HG02870 (cell line): ENCODE measurements at regions not wholly inside any gene's neighbourhood (a gene's known extent, or its start where the extent isn't known, plus 50 kb on each side); places are given as distances from the start of the nearest gene placed in this dataset.
"Not testable (repeated sequence)": the region's sequence is repeated elsewhere in the genome, so short reads cannot be mapped to it uniquely, and the experiment has no call there.

Experiments
- ATAC-seq: cut with Tn5 transposase; IDR thresholded peaks from one replicate; pipeline ENCODE4 v1.9.1; 2021; ENCODE audit warnings: mild to moderate bottlenecking, moderate library complexity; ENCODE audit not compliant: unreplicated experiment

GRCh38 chr12:87596134-87596533 is 433.1 kb downstream of the C12orf50 start:
- ATAC-seq = no peak

- no peak for ATAC-seq
These were observed 443.2 kb downstream of the C12orf50 start for GRCh38 chr12:87585882-87586557.

- not testable (repeated sequence) for ATAC-seq
These were observed 450.1 kb downstream of the C12orf50 start for GRCh38 chr12:87579091-87579490.

- ATAC-seq = no peak
These were observed 453.3 kb downstream of the C12orf50 start for GRCh38 chr12:87575906-87576305.

- ATAC-seq = not testable (repeated sequence)
These were observed 462.3 kb downstream of the C12orf50 start for GRCh38 chr12:87566918-87567317.

- ATAC-seq = no peak
These were observed 472.2 kb downstream of the C12orf50 start for GRCh38 chr12:87556985-87557384.

- ATAC-seq = not testable (repeated sequence)
These were observed 498.0 kb downstream of the C12orf50 start for GRCh38 chr12:87531213-87531612.

- no peak for ATAC-seq
These were observed 499.8 kb downstream of the C12orf50 start for GRCh38 chr12:87529413-87529812.

GRCh38 chr12:87520968-87521367 is 508.2 kb downstream of the C12orf50 start:
- no peak for ATAC-seq

- no peak for ATAC-seq
These were observed 510.7 kb downstream of the C12orf50 start for GRCh38 chr12:87518481-87518880.

GRCh38 chr12:87518036-87518435 is 511.2 kb downstream of the C12orf50 start:
- no peak for ATAC-seq

- no peak for ATAC-seq
These were observed 515.5 kb downstream of the C12orf50 start for GRCh38 chr12:87513536-87514280.

GRCh38 chr12:87511371-87511770 is 517.8 kb downstream of the C12orf50 start:
- no peak for ATAC-seq

GRCh38 chr12:87509237-87509820 is 519.9 kb downstream of the C12orf50 start:
- ATAC-seq = peak; percentile 73

GRCh38 chr12:87491598-87491997 is 537.6 kb downstream of the C12orf50 start:
- ATAC-seq = no peak

GRCh38 chr12:87491089-87491488 is 538.1 kb downstream of the C12orf50 start:
- ATAC-seq = no peak

GRCh38 chr12:87469295-87469694 is 559.9 kb downstream of the C12orf50 start:
- ATAC-seq = no peak

GRCh38 chr12:87467936-87468335 is 561.3 kb downstream of the C12orf50 start:
- ATAC-seq = no peak

GRCh38 chr12:87464565-87464964 is 564.6 kb downstream of the C12orf50 start:
- no peak for ATAC-seq

- no peak for ATAC-seq
These were observed 585.2 kb downstream of the C12orf50 start for GRCh38 chr12:87444039-87444438.

GRCh38 chr12:87441511-87441910 is 587.7 kb downstream of the C12orf50 start:
- ATAC-seq = no peak
